ENCODE measurements at regions not wholly inside any gene's neighbourhood (a gene's known extent, or its start where the extent isn't known, plus 50 kb on each side); places are given as distances from the start of the nearest gene placed in this dataset.

- TF ChIP-seq CHD7 (IDR thresholded peaks at IDR 0.05; ENCODE audit: insufficient replicate concordance, low read length) (no peak), SIX5 (IDR thresholded peaks at IDR 0.05; ENCODE audit: low read depth, low read length) (no peak), CREB1 (IDR thresholded peaks at IDR 0.05) (no peak), MAX (IDR thresholded peaks at IDR 0.05) (no peak), EP300 (IDR thresholded peaks at IDR 0.05; ENCODE audit: borderline replicate concordance in 1 of 2, low read depth in 2 of 2, low read length in 2 of 2) (no peak)
These were observed 534.5 kb downstream of the TNS3 start (continued) for GRCh38 chr7:47047384-47047783.

Data from H1 (cell line).